H1 (cell line): ENCODE measurements at regions not wholly inside any gene's neighbourhood (a gene's known extent, or its start where the extent isn't known, plus 50 kb on each side); places are given as distances from the start of the nearest gene placed in this dataset.

Experiments used
- CTCF ChIA-PET: fragments of 300-600 bp; sonication (Branson Sonifier 250); formaldehyde crosslinking; loops from one replicate; lab custom pipeline; 2021; ENCODE audit not compliant: partially characterized antibody; lab: Charles Lee
- POLR2A ChIA-PET: fragments of 300-600 bp; sonication (Branson Sonifier 250); formaldehyde crosslinking; loops from one replicate; lab custom pipeline; 2021; ENCODE audit warnings: inconsistent platforms; ENCODE audit not compliant: partially characterized antibody; lab: Charles Lee
- DNase-seq, 2 experiments: peaks; one replicate each; pipeline versions ENCODE4 v3.0.0 to v3.0.0-alpha.2; 2010 to 2022; ENCODE audit warnings: low spot score in 2 of 2, low read depth in 1 of 2, mixed read lengths in 1 of 2
- FAIRE-seq: peaks from 2 replicates; lab custom pipeline; 2011; peaks lifted over from hg19 to GRCh38; lab: Jason Lieb, UNC
- H2AFZ ChIP-seq: 2 replicates; pipeline ENCODE4 v1.8.1; 2012; ENCODE audit warnings: low read length, inconsistent platforms
- H2AK5ac ChIP-seq: 2 replicates; pipeline ENCODE4 v1.6.1; 2013; ENCODE audit warnings: low read depth, low read length
- H2BK120ac ChIP-seq: replicated peaks from 2 replicates; pipeline ENCODE3; 2013; ENCODE audit warnings: low read depth, low read length, inconsistent platforms
- H2BK12ac ChIP-seq: 2 replicates; pipeline ENCODE4 v1.6.1; 2013; ENCODE audit warnings: low read depth, low read length
- H2BK15ac ChIP-seq: 2 replicates; pipeline ENCODE4 v1.6.1; 2013; ENCODE audit warnings: low read length
- H2BK20ac ChIP-seq: 2 replicates; pipeline ENCODE4 v1.6.1; 2013; ENCODE audit warnings: low read length
- H2BK5ac ChIP-seq: 2 replicates; pipeline ENCODE4 v1.6.1; 2013; ENCODE audit warnings: low read depth, low read length
- H3K14ac ChIP-seq: 2 replicates; pipeline ENCODE4 v1.6.1; 2013; ENCODE audit warnings: inconsistent platforms; ENCODE audit not compliant: insufficient read length
- H3K18ac ChIP-seq: 2 replicates; pipeline ENCODE4 v1.6.1; 2013; ENCODE audit warnings: low read length; ENCODE audit errors: extremely low read depth
- H3K23ac ChIP-seq: 2 replicates; pipeline ENCODE4 v1.6.1; 2013; ENCODE audit warnings: inconsistent platforms; ENCODE audit not compliant: insufficient read length
- H3K23me2 ChIP-seq: 2 replicates; pipeline ENCODE4 v1.6.1; 2013; ENCODE audit warnings: low read depth, low read length
- H3K27ac ChIP-seq: 2 replicates; pipeline ENCODE4 v1.6.1; 2011; ENCODE audit warnings: low read depth, low read length, inconsistent platforms
- H3K27me3 ChIP-seq, 4 experiments: replicated peaks in 1 of 4; 1 replicate in 1 of 4; 2 replicates in 3 of 4; pipeline versions ENCODE4 v1.6.1 to v1.8.1; 2011 to 2013; ENCODE audit warnings: low read length in 3 of 4, mild to moderate bottlenecking in 3 of 4, inconsistent platforms in 2 of 4, mixed read lengths in 2 of 4, moderate library complexity in 1 of 4; ENCODE audit not compliant: control insufficient read depth in 3 of 4, insufficient read depth in 3 of 4; ENCODE audit errors: extremely low read depth in 1 of 4
- H3K36me3 ChIP-seq, 4 experiments: 2 replicates each; pipeline versions ENCODE4 v1.6.1 to v1.8.1; 2011 to 2013; ENCODE audit warnings: mild to moderate bottlenecking in 4 of 4, low read length in 3 of 4, moderate library complexity in 2 of 4, control low read depth in 1 of 4, inconsistent platforms in 1 of 4; ENCODE audit not compliant: insufficient read depth in 4 of 4, control insufficient read depth in 2 of 4
- H3K4ac ChIP-seq: replicated peaks from 2 replicates; pipeline ENCODE3; 2013; ENCODE audit warnings: low read length, low read depth, mixed read lengths, inconsistent platforms; ENCODE audit not compliant: insufficient read length
- H3K4me1 ChIP-seq, 4 experiments: replicated peaks in 1 of 4; 1 replicate in 1 of 4; 2 replicates in 3 of 4; pipeline versions ENCODE4 v1.6.1 to v1.8.1; 2011 to 2013; ENCODE audit warnings: low read length in 3 of 4, inconsistent platforms in 2 of 4, mixed read lengths in 1 of 4; ENCODE audit not compliant: insufficient read depth in 4 of 4, control insufficient read depth in 3 of 4
- H3K4me2 ChIP-seq, 2 experiments: 2 replicates each; pipeline versions ENCODE4 v1.6.1 to v1.8.1; 2011 to 2013; ENCODE audit warnings: low read depth in 2 of 2, low read length in 2 of 2, control low read depth in 1 of 2, inconsistent platforms in 1 of 2, mild to moderate bottlenecking in 1 of 2; ENCODE audit not compliant: insufficient read depth in 1 of 2
- H3K4me3 ChIP-seq, 4 experiments: fragments of 200-600, 300-600 bp in 1 of 4; sonication (generic), shearing (Covaris generic), sonication (Bioruptor Twin) in 1 of 4; 2 replicates each; pipeline versions ENCODE4 v1.5.1 to v1.8.1; 2011 to 2016; ENCODE audit warnings: low read length in 4 of 4, low read depth in 3 of 4, control low read depth in 2 of 4, inconsistent platforms in 2 of 4, mild to moderate bottlenecking in 2 of 4, mixed read lengths in 1 of 4, moderate library complexity in 1 of 4; ENCODE audit not compliant: insufficient read depth in 2 of 4; ENCODE audit errors: extremely low read depth in 1 of 4
- H3K56ac ChIP-seq: replicated peaks from 2 replicates; pipeline ENCODE3; 2013; ENCODE audit warnings: low read depth, mild to moderate bottlenecking, mixed read lengths, low read length, inconsistent platforms; ENCODE audit not compliant: insufficient read length
- H3K79me1 ChIP-seq: 2 replicates; pipeline ENCODE4 v1.6.1; 2013; ENCODE audit warnings: low read depth, low read length, control low read depth
- H3K79me2 ChIP-seq, 2 experiments: 2 replicates each; pipeline versions ENCODE4 v1.6.1 to v1.8.1; 2012 to 2013; ENCODE audit warnings: low read length in 2 of 2, mild to moderate bottlenecking in 2 of 2, inconsistent platforms in 1 of 2; ENCODE audit not compliant: insufficient read depth in 2 of 2, control insufficient read depth in 1 of 2
- H3K9ac ChIP-seq, 4 experiments: replicated peaks in 1 of 4; 1 replicate in 1 of 4; 2 replicates in 3 of 4; pipeline versions ENCODE4 v1.6.1 to v1.8.1; 2011 to 2013; ENCODE audit warnings: low read depth in 3 of 4, low read length in 3 of 4, control low read depth in 2 of 4, mild to moderate bottlenecking in 2 of 4, moderate library complexity in 2 of 4, inconsistent platforms in 1 of 4; ENCODE audit errors: extremely low read depth in 1 of 4
- H3K9me3 ChIP-seq, 2 experiments: 2 replicates each; pipeline versions ENCODE4 v1.6.1 to v1.8.1; 2012 to 2013; ENCODE audit warnings: mild to moderate bottlenecking in 2 of 2, moderate library complexity in 2 of 2, control low read depth in 1 of 2, inconsistent platforms in 1 of 2, low read depth in 1 of 2, low read length in 1 of 2, mixed read lengths in 1 of 2; ENCODE audit not compliant: insufficient read depth in 2 of 2
- H4K20me1 ChIP-seq, 2 experiments: replicated peaks in 1 of 2; 2 replicates each; pipeline versions ENCODE3 to v1.8.1; 2011 to 2013; ENCODE audit warnings: inconsistent platforms in 2 of 2, low read length in 2 of 2, mild to moderate bottlenecking in 1 of 2; ENCODE audit not compliant: insufficient read depth in 2 of 2, control insufficient read depth in 1 of 2
- H4K5ac ChIP-seq: 2 replicates; pipeline ENCODE4 v1.6.1; 2013; ENCODE audit warnings: low read length, low read depth, mixed read lengths, inconsistent platforms; ENCODE audit not compliant: insufficient read length
- H4K8ac ChIP-seq: 2 replicates; pipeline ENCODE4 v1.8.0; 2013; ENCODE audit warnings: mild to moderate bottlenecking, moderate library complexity, low read length, inconsistent platforms; ENCODE audit not compliant: insufficient read depth; ENCODE audit errors: extremely low read depth
- H4K91ac ChIP-seq: replicated peaks from 2 replicates; pipeline ENCODE3; 2013; ENCODE audit warnings: low read length, mixed read lengths, inconsistent platforms; ENCODE audit not compliant: insufficient read length
- GTF2F1 ChIP-seq: IDR thresholded peaks from 2 replicates; pipeline ENCODE4 v1.6.1; 2012; ENCODE audit warnings: low read depth, low read length, improper control_type of control experiment, borderline replicate concordance
- HDAC6 ChIP-seq: IDR thresholded peaks from one replicate; pipeline ENCODE4 v1.7.1; 2012; ENCODE audit warnings: low read depth, mild to moderate bottlenecking, inconsistent platforms, low read length, moderate library complexity
- NRF1 ChIP-seq: IDR thresholded peaks from 2 replicates; pipeline ENCODE4 v1.6.1; 2011; ENCODE audit warnings: mild to moderate bottlenecking, low read depth, low read length, improper control_type of control experiment
- RXRA ChIP-seq: IDR thresholded peaks from 2 replicates; pipeline ENCODE4 v1.6.1; 2011; ENCODE audit warnings: low read depth, mild to moderate bottlenecking, low read length, moderate library complexity; ENCODE audit not compliant: insufficient read depth
- SIN3A ChIP-seq, 2 experiments: IDR thresholded peaks in 1 of 2; conservative IDR thresholded peaks in 1 of 2; 2 replicates each; pipeline ENCODE4 v1.6.1; 2011 to 2012; ENCODE audit warnings: low read length in 2 of 2, improper control_type of control experiment in 1 of 2, low read depth in 1 of 2, mild to moderate bottlenecking in 1 of 2
- TBP ChIP-seq: IDR thresholded peaks from 2 replicates; pipeline ENCODE4 v1.6.1; 2011; ENCODE audit warnings: low read depth, low read length, improper control_type of control experiment
- WGBS, 2 experiments: shearing (Covaris generic) in 1 of 2; methylation state at CpG; one replicate each; pipeline versions ENCODE4 v1.1.6 to v1.1.7; 2013 to 2015; ENCODE audit warnings: low lambda C conversion rate in 2 of 2, mixed read lengths in 2 of 2, inconsistent platforms in 1 of 2, low coverage in 1 of 2, missing lambda C conversion rate in 1 of 2; ENCODE audit not compliant: insufficient replicate concordance in 2 of 2, insufficient coverage in 1 of 2, insufficient read length in 1 of 2; ENCODE audit errors: extremely low coverage in 1 of 2, missing lambda C conversion rate in 1 of 2; 5-methylcytosine and 5-hydroxymethylcytosine counted together

DNA sequence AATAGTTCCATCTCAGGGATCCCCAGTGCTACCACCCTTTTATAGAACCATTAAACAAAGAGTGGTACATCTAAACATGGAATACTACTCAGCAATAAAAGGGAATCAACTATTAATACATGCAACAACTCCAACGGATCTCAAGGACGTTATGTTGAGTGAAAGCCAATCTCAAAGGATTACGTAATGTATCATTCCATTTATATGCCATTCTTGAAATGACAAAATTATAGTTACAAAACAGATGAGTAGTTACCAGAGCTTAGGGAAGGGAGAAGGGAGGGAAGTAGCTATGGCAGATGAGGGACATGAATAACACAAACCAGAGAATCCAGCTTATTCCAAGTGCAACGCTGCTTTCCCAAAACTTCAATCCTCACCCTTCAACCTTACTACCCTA lies 69.5 kb downstream of the ACTL7B start:
- Histone ChIP-seq H3K56ac (no peak overlapping the region), H3K18ac (no peak overlapping the region), H2BK12ac (no peak overlapping the region), H3K4me3 (no peak overlapping the region), H2BK120ac (no peak overlapping the region), H3K79me1 (no peaks in the 10 kb centered on the region)
- POLR2A ChIA-PET: no interaction called here
- no peak for TF ChIP-seq HDAC6
- no peak for TF ChIP-seq NRF1
- no peak for TF ChIP-seq GTF2F1
- TF ChIP-seq RXRA: no peak
- no peak for TF ChIP-seq SIN3A (conservative IDR thresholded peaks at IDR 0.05 in 1 of 2, IDR thresholded peaks at IDR 0.05 in 1 of 2; ENCODE audit: low read depth in 1 of 2, low read length in 2 of 2)
- TF ChIP-seq TBP: no peak
- TF ChIP-seq, all 59 proteins: peak for 0
- H3K27ac ChIP-seq: no peak overlapping the region
- H3K4ac ChIP-seq: no peak overlapping the region
- H4K8ac ChIP-seq: no peak overlapping the region
- no peaks in the 10 kb centered on the region for H3K23me2 ChIP-seq
- H3K27me3 ChIP-seq: no peaks in the 10 kb centered on the region
- DNase-seq: no peak
- H4K5ac ChIP-seq: no peak overlapping the region
- no peaks in the 10 kb centered on the region for H3K36me3 ChIP-seq
- H3K14ac ChIP-seq: no peak overlapping the region
- H2AK5ac ChIP-seq: no peak overlapping the region
- no peaks in the 10 kb centered on the region for H4K20me1 ChIP-seq
- H3K4me2 ChIP-seq: no peak overlapping the region
- no peak overlapping the region for H2BK15ac ChIP-seq
- H2BK20ac ChIP-seq: no peak overlapping the region
- peaks cover 0 to 4% (median 1%) of the 10 kb centered on the region in 4 experiments; a peak in 3 of 7 replicates for H3K4me1 ChIP-seq
- H2BK5ac ChIP-seq: no peak overlapping the region
- WGBS, 2 experiments: 89% methylated on average over 4 of the region's 4 CpGs; no CpG with 5 or more reads in 1 of the 2 experiments
- H4K91ac ChIP-seq: no peak overlapping the region
- CTCF ChIA-PET: interaction anchor here (0.7 to 1.9 kb wide), 4 partner anchors 9 to 28 kb away, joined by 3 to 6 read pairs (median 4); no protein-coding TSS in a partner anchor
- no peak overlapping the region for H3K23ac ChIP-seq
- H3K79me2 ChIP-seq: no peaks in the 10 kb centered on the region
- no peaks in the 10 kb centered on the region for H3K9me3 ChIP-seq
- no peak overlapping the region for H3K9ac ChIP-seq
- no peak overlapping the region for H2AFZ ChIP-seq
- FAIRE-seq: no peak
